BE2C (cell line): ENCODE measurements at regions not wholly inside any gene's neighbourhood (a gene's known extent, or its start where the extent isn't known, plus 50 kb on each side); places are given as distances from the start of the nearest gene placed in this dataset.

Experiments
- DNase-seq: peaks from one replicate; pipeline ENCODE4 v3.0.0-alpha.2; 2020
- H3K27me3 ChIP-seq: fragments of 250-450 bp; sonication (Bioruptor Pico); 2 replicates; pipeline ENCODE4 v1.5.1; 2020; ENCODE audit warnings: mild to moderate bottlenecking
- H3K36me3 ChIP-seq: fragments of 250-450 bp; sonication (Bioruptor Pico); 2 replicates; pipeline ENCODE4 v1.5.1; 2020; ENCODE audit warnings: mild to moderate bottlenecking
- H3K4me1 ChIP-seq: fragments of 250-450 bp; sonication (Bioruptor Pico); 2 replicates; pipeline ENCODE4 v1.5.1; 2020
- H3K4me3 ChIP-seq: 2 replicates; pipeline ENCODE4 v1.5.1; 2011; ENCODE audit warnings: low read depth, low read length
- H3K9me3 ChIP-seq: fragments of 250-450 bp; sonication (Bioruptor Pico); 2 replicates; pipeline ENCODE4 v1.5.1; 2020
- TF ChIP-seq, protein P1 (sequence below): IDR thresholded peaks from 2 replicates; pipeline ENCODE4 v1.5.1; 2012; ENCODE audit warnings: mild to moderate bottlenecking, low read depth, low read length

DNA sequence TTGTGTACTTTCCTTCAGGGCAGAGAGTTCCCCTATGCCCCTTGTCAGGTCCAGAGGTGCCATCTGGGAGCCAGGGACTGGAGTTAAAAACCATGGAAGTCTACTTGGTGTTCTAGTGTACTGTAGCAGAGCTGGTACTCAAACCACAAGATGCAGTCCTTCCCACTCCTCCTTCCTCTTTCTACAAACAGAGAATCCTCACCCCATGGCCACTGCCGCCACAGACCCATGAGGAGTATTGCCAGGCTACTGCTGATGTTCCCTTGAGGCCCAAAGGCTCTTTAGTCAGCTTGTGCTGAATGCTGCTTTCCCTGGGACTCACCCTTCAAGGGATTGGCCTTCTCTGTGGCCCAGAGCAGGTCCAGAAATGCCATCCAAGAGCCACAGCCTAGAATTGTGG is 229.2 kb upstream of the ZPLD1 start:
- DNase-seq = no peak
- no peaks in the 10 kb centered on the region for H3K9me3 ChIP-seq
- H3K36me3 ChIP-seq = no peaks in the 10 kb centered on the region
- no peaks in the 10 kb centered on the region for H3K4me1 ChIP-seq
- H3K27me3 ChIP-seq = no peaks in the 10 kb centered on the region
- no peak overlapping the region for H3K4me3 ChIP-seq
- TF ChIP-seq, protein P1, sequence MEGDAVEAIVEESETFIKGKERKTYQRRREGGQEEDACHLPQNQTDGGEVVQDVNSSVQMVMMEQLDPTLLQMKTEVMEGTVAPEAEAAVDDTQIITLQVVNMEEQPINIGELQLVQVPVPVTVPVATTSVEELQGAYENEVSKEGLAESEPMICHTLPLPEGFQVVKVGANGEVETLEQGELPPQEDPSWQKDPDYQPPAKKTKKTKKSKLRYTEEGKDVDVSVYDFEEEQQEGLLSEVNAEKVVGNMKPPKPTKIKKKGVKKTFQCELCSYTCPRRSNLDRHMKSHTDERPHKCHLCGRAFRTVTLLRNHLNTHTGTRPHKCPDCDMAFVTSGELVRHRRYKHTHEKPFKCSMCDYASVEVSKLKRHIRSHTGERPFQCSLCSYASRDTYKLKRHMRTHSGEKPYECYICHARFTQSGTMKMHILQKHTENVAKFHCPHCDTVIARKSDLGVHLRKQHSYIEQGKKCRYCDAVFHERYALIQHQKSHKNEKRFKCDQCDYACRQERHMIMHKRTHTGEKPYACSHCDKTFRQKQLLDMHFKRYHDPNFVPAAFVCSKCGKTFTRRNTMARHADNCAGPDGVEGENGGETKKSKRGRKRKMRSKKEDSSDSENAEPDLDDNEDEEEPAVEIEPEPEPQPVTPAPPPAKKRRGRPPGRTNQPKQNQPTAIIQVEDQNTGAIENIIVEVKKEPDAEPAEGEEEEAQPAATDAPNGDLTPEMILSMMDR = no peak

DNA sequence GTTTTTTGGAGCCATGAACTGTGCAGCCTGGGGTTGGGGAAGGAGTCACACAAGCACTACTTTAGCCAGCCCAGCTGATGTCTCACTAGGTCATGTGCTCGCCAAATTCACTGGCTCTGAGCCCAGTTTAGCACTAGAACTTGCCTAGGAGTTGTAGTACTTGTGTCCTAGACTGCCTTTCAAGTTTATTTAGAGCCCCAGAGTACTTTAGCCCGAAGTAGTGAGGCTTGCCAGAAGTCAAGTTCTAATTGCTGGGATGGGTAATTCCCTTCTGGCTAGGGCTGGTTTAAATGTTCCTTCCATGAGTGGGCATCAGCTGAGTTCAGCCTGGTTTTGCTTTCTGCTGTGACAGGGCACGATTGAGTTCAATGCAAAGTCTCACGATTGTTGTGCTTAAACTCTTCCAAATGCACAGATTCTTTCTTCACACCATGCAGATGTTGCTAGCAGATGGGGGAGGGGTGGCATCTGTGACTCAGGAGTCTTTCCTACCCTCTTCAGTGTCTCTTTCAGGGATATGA is 228.2 kb upstream of the ZPLD1 start:
- no peaks in the 10 kb centered on the region for H3K27me3 ChIP-seq
- H3K9me3 ChIP-seq = no peaks in the 10 kb centered on the region
- H3K4me3 ChIP-seq = no peak overlapping the region
- no peaks in the 10 kb centered on the region for H3K4me1 ChIP-seq
- TF ChIP-seq, protein P1 = no peak
- no peak for DNase-seq
- H3K36me3 ChIP-seq = no peaks in the 10 kb centered on the region

DNA sequence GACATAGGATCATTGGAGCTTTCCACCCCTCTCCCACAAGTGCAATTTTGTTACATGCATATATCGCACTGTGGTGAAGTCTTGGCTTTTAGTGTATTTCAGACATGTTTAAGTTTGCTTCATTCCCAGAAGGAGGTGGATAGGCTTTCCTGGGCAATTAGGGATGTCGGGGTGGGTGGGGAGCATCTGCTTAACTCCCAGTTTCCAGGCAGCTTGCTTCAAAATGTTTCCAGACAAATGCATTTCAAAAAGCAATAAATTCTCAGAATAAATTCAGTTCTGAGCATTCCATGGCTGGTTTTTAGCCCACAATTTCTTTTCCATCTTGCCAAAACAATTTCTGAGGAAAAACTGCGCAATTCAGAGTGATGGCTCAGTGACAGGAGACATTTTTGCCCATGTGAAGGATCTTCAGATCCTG is 227.7 kb upstream of the ZPLD1 start:
- no peak for DNase-seq
- no peaks in the 10 kb centered on the region for H3K4me1 ChIP-seq
- TF ChIP-seq, protein P1 = no peak

DNA sequence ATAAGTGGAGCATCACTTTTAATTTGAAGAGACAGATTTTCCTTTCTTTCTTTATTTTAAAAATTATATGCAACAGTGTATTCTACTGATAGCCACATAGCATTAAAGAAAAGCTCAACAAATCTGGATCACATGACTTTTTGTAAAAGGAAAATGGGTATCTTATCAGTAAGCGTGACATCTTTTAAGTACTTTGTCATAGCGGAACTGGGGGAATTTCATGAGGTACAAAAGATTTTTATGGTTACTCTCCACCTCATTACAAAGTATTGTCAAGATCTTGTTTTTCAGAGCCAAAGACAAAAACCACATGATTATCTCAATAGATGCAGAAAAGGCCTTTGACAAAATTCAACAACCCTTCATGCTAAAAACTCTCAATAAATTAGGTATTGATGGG is 219.6 kb upstream of the ZPLD1 start:
- no peaks in the 10 kb centered on the region for H3K9me3 ChIP-seq
- no peaks in the 10 kb centered on the region for H3K27me3 ChIP-seq
- TF ChIP-seq, protein P1 = no peak
- H3K4me3 ChIP-seq = no peak overlapping the region
- no peak for DNase-seq
- no peaks in the 10 kb centered on the region for H3K36me3 ChIP-seq
- H3K4me1 ChIP-seq = no peaks in the 10 kb centered on the region

More for the DNA sequence above, 227.7 kb upstream of the ZPLD1 start:
- H3K9me3 ChIP-seq = no peaks in the 10 kb centered on the region
- no peaks in the 10 kb centered on the region for H3K27me3 ChIP-seq
- H3K36me3 ChIP-seq = no peaks in the 10 kb centered on the region
- no peak overlapping the region for H3K4me3 ChIP-seq

DNA sequence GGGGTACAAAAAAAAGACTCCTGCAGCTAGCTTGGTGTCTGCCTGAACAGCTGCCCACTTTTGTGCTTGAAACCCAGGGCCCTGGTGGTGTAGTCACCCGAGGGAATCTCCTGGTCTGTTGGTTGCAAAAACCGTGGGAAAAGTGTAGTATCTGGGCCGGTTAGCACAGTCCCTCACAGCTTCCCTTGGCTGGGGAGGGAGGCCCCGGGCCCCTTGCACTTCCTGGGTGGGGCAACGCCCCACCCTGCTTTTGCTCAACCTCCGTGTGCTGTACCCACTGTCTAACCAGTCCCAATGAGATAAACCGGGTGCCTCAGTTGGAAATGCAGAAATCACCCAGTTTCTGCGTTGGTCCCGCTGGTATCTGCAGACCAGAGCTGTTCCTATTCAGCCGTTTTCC is 211.7 kb upstream of the ZPLD1 start:
- H3K27me3 ChIP-seq = no peaks in the 10 kb centered on the region
- H3K4me1 ChIP-seq = 0 out of 2 replicates have a peak, but pooled peaks cover 3% of the 10 kb centered on the region
- no peak overlapping the region for H3K4me3 ChIP-seq
- no peaks in the 10 kb centered on the region for H3K36me3 ChIP-seq
- no peaks in the 10 kb centered on the region for H3K9me3 ChIP-seq
- TF ChIP-seq, protein P1 = no peak
- no peak for DNase-seq

DNA sequence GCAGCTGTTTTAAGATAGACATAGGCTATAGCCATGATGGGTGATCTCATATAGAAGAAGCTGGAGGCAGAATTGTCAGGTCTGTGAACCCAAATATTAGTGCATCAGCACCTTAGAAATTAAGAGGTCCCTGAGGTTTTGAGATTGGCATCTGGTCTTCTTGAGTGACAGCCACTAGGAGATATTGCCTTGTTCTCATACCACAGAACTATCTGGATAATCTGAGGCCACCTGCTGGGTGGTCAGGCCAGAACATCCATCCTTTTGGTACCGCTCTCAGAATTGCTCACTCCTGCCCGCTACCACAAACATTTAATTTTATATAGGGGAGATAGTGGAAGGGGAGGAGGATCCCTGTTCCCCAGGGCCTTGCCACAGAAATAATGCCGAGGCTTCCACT is 210.6 kb upstream of the ZPLD1 start:
- Histone ChIP-seq H3K27me3 (no peaks in the 10 kb centered on the region), H3K4me1 (peaks cover 3% of the 10 kb centered on the region; the same call in 1 of the 2 replicates), H3K36me3 (no peaks in the 10 kb centered on the region), H3K9me3 (no peaks in the 10 kb centered on the region), H3K4me3 (no peak overlapping the region)
- TF ChIP-seq, protein P1 = peak; percentile 48
- no peak for DNase-seq
